ENCODE measurements at regions not wholly inside any gene's neighbourhood (a gene's known extent, or its start where the extent isn't known, plus 50 kb on each side); places are given as distances from the start of the nearest gene placed in this dataset.
"Not testable (repeated sequence)": the region's sequence is repeated elsewhere in the genome, so short reads cannot be mapped to it uniquely, and the experiment has no call there.

DNA sequence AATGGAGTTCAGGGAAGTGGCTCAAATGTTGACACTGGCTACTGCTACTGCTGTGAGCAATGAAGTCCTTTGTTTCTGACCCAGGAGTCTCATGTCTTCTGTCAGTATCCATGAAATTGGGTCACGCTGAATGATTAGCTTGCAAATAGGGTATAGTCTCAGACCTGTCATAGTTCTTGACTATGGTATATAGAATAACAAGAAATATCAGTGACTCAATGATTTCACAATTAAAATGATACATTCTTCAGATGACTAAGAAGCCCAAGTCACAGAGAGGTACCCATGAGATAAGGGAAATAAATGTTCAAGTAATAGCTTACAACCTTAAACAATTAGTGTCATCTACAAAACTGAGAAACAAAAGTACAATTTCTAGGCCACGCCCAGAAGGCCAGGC is 89.3 kb downstream of the LYZL2 start:
- TF ChIP-seq ZFX (IDR thresholded peaks at IDR 0.05) = no peak
- TF ChIP-seq, protein P1, sequence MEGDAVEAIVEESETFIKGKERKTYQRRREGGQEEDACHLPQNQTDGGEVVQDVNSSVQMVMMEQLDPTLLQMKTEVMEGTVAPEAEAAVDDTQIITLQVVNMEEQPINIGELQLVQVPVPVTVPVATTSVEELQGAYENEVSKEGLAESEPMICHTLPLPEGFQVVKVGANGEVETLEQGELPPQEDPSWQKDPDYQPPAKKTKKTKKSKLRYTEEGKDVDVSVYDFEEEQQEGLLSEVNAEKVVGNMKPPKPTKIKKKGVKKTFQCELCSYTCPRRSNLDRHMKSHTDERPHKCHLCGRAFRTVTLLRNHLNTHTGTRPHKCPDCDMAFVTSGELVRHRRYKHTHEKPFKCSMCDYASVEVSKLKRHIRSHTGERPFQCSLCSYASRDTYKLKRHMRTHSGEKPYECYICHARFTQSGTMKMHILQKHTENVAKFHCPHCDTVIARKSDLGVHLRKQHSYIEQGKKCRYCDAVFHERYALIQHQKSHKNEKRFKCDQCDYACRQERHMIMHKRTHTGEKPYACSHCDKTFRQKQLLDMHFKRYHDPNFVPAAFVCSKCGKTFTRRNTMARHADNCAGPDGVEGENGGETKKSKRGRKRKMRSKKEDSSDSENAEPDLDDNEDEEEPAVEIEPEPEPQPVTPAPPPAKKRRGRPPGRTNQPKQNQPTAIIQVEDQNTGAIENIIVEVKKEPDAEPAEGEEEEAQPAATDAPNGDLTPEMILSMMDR (conservative IDR thresholded peaks at IDR 0.05) = no peak

DNA sequence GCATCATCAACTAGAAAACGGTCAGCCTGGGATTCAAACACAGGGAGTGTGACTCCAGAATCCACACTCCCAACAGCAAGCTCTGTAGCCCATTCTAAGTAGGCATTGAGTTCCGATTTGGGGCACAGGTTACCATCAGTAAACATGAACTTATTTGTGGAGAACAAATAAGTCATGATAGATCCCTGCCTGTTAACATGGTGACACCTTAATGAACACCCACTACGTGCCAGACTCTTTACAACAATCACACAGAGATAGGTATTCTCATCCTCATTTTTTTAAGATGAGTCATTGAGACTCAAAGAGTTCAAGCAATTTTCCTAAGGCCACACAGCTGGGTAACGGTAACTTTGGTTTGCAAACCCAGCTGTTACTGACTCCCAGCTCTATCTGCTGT is 91.5 kb downstream of the LYZL2 start:
- no peak overlapping the region for H3K27ac ChIP-seq
- TF ChIP-seq, protein P1 (conservative IDR thresholded peaks at IDR 0.05) = no peak
- no peak for TF ChIP-seq ZFX (IDR thresholded peaks at IDR 0.05)

More for the DNA sequence above, 89.3 kb downstream of the LYZL2 start:
- H3K27ac ChIP-seq = no peak overlapping the region

GRCh38 chr10:30537586-30537985 is 92.0 kb downstream of the LYZL2 start:
- TF ChIP-seq, protein P1 (conservative IDR thresholded peaks at IDR 0.05) = no peak
- no peak for TF ChIP-seq ZFX (IDR thresholded peaks at IDR 0.05)
- no peak overlapping the region for H3K27ac ChIP-seq

DNA sequence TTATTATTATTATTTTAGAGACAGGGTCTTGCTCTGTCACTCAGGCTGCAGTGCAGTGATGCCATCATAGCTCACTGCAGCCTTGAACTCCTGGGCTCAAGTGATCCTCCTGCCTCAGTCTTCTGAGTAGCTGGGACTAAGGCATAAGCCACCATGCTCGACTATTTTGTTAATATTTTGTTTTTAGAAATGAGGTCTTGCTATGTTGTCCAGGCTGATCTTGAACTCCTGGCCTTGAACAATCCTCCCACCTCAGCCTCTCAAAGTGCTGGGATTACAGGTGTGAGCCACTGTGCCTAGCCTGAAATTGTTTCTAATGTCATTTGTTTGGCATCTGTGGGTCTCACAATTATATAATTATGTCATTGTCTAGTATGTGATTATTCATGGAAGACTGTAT is 92.4 kb downstream of the LYZL2 start:
- H3K27ac ChIP-seq = not testable (repeated sequence)

GRCh38 chr10:30536578-30536977 is 93.0 kb downstream of the LYZL2 start:
- no peak overlapping the region for H3K27ac ChIP-seq
- TF ChIP-seq, protein P1 (conservative IDR thresholded peaks at IDR 0.05) = no peak
- no peak for TF ChIP-seq ZFX (IDR thresholded peaks at IDR 0.05)

GRCh38 chr10:30535677-30536076 is 93.9 kb downstream of the LYZL2 start:
- TF ChIP-seq, protein P1 (conservative IDR thresholded peaks at IDR 0.05) = no peak
- no peak for TF ChIP-seq ZFX (IDR thresholded peaks at IDR 0.05)
- H3K27ac ChIP-seq = no peak overlapping the region

DNA sequence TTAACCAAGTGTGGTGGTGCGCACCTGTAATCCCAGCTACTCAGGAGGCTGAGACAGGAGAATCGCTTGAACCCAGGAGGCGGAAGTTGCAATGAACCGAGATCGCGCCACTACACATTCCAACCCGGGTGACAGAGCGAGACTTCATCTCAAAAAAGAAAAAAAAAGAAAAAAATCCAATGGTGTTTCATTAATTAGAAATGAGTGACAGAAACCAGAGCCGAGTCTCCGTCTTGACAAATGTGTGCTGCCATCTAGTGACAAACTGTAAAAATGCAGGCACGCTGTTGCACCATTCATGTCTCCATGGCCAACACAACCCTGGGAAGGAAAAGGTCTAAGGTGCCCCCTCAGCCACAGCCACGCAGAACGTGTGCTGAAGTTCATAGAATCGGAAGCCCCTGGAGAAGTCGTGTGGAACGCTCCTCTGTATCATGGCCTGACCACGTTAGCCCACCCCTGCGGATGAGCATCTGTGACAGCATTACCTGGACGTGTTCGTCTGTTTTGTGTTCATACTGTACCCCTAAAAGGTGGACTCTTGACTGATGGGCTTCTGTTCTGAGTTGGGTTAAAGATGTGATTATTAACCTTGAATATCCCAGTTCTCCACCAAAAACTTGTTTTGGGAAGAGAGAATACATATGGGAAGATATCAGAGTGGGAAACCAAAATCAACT is 94.9 kb downstream of the LYZL2 start:
- no peak for TF ChIP-seq ZFX (IDR thresholded peaks at IDR 0.05)
- TF ChIP-seq, protein P1 (conservative IDR thresholded peaks at IDR 0.05) = peak; percentile 92
- H3K27ac ChIP-seq = no peak overlapping the region

All from C4-2B (cell line).